GM12865 (cell line): ENCODE measurements at regions not wholly inside any gene's neighbourhood (a gene's known extent, or its start where the extent isn't known, plus 50 kb on each side); places are given as distances from the start of the nearest gene placed in this dataset.
"Not testable (repeated sequence)": the region's sequence is repeated elsewhere in the genome, so short reads cannot be mapped to it uniquely, and the experiment has no call there.

Experiments used
- DNase-seq: peaks from one replicate; pipeline ENCODE4 v3.0.0; 2010; ENCODE audit warnings: low read depth
- H3K4me3 ChIP-seq: 2 replicates; pipeline ENCODE4 v1.5.1; 2011; ENCODE audit warnings: mild to moderate bottlenecking, low read depth, low read length, control low read depth
- TF ChIP-seq, protein P1 (sequence below): IDR thresholded peaks from 2 replicates; pipeline ENCODE4 v1.5.1; 2011; ENCODE audit warnings: low read length, control low read depth, low read depth, inconsistent platforms; ENCODE audit not compliant: insufficient read depth; ENCODE audit errors: missing control alignments

DNA sequence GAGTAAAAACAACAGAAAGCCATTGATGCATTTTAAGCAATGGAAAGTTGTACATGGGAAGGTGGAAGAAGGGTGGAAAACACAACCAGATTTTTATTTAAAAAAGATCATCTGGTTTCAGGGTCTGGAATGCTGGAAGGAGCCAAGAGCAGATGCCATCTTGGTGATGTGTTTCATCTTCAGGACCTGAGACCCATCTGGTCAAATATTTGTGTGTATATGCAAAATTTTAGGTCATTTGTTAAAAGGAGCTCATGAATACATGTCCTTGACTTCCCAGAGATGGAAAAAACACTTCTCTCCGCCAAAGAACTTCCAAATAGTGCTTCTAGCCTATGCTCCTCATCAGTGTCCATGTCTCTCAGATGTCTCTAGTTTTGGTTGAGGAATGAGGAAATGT is 110.6 kb upstream of the GDNF start:
- H3K4me3 ChIP-seq, result no peak overlapping the region
- TF ChIP-seq, protein P1, sequence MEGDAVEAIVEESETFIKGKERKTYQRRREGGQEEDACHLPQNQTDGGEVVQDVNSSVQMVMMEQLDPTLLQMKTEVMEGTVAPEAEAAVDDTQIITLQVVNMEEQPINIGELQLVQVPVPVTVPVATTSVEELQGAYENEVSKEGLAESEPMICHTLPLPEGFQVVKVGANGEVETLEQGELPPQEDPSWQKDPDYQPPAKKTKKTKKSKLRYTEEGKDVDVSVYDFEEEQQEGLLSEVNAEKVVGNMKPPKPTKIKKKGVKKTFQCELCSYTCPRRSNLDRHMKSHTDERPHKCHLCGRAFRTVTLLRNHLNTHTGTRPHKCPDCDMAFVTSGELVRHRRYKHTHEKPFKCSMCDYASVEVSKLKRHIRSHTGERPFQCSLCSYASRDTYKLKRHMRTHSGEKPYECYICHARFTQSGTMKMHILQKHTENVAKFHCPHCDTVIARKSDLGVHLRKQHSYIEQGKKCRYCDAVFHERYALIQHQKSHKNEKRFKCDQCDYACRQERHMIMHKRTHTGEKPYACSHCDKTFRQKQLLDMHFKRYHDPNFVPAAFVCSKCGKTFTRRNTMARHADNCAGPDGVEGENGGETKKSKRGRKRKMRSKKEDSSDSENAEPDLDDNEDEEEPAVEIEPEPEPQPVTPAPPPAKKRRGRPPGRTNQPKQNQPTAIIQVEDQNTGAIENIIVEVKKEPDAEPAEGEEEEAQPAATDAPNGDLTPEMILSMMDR, result no peak
- no peak for DNase-seq

DNA sequence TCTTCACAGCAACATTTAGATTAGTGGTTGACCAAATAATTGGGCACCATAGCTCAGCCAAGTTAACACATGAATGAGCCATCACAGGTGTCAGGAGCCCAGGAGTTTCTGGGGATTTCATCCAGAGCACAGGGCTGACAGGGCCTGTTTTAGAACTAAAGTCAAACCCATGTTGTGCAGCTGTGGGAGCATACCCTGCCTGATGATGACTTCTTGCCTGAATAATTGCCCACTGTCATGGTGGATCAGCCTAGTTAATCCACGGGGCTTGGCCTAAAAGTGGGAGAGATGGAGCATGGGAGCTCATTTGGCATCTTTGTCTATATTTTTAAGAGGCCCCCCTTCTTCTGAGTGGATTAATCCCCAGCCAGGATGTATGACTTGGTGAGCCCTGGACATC is 105.6 kb upstream of the GDNF start:
- DNase-seq, result no peak
- TF ChIP-seq, protein P1, result no peak
- H3K4me3 ChIP-seq, result no peak overlapping the region

DNA sequence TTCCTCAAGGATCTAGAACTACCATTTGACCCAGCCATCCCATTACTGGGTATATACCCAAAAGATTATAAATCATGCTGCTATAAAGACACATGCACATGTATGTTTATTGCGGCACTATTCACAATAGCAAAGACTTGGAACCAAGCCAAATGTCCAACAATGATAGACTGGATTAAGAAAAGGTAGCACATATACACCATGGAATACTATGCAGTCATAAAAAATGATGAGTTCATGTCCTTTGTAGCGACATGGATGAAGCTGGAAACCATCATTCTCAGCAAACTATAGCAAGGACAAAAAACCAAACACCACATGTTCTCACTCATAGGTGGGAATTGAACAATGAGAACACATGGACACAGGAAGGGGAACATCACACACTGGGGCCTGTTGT is 103.3 kb upstream of the GDNF start:
- DNase-seq, H3K4me3 ChIP-seq: not testable (repeated sequence)

DNA sequence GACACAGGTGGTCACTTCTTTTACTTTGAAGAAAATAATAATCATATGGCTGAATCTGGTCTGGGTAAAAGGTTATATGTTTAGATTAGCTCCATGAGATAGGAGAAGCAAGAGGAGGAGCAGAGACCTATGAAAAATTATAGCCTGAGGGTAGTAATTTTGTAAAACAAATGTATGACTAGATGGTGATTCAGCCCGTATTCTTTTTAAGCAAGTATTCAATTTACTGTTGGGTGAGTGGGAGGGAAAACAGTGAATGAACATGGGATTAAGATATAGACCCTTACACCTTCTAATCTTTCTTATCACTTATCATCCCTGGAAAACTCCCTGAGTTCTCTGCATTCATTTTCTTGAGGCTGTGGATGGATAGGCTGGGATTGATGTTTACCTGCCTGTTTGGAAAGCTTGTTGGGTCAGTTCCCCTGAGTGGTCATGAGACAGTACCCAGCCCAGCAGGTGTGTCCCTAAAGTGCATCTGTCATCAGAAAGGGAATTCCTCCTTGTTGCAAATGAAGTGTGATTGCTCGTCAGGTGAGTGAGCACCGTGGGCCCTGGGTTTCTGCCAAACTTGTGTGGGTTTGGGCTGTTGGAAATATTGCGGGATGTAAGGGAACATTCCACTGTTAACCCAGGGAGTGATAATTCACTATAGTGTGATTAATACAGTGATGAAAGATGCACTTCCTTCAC is 101.2 kb upstream of the GDNF start:
- no peak overlapping the region for H3K4me3 ChIP-seq
- DNase-seq, result no peak
- TF ChIP-seq, protein P1, result no peak

DNA sequence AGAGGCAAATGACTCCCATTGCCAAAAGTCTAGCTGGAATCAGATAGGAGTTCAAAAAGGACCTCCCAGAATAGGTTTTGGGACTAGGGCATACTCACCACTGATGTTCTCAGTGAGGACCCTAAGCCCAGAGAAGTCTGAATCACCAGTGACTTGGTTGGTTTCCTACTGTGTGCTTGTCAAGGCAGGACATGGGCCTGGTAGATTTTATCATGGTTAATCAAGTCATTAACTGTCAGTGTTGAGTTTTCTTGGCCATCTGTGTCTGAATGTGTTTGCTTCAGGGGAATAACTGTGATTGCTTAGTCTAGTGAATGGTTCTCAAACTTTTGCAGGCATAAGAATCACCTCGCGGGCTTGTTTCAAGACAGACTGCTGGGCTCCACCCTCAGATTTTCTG is 99.0 kb upstream of the GDNF start:
- H3K4me3 ChIP-seq, result no peak overlapping the region
- no peak for DNase-seq
- TF ChIP-seq, protein P1, result no peak

DNA sequence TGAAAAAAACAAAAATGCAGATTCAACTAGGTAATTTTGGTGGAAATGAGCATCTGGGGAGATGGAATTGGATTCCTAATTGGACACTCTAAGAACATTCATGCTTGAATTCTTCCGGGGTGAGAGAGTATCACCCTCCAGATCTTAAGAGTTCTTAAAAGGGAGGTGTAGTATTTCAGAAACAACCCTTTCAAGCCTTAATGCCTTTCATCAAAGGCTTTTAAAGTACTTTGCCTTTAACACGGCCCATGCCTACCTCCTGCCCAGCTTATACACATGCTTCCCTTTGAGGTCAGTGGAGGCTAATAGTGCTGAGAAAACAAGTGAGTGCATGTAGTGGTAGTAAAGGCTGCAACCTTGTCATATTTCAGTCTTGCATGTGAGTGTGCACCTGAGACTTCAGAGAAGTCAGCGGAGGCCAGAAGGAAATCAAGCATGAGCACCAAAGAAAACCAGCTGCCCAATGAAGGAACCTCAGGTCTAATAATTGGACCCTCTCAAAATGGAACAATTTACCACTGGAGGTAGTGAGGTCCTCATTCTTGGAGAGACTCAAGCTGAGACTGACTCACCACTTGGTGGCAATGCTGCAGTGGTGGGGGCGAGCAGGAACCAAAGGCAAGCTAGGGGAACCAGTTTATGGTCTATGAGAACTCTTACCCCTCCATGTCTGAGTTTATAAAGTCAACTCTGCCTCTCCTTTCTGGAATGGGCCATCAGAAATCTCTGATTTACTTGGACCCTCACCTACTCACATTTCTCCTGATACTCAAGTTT is 98.4 kb upstream of the GDNF start:
- no peak for DNase-seq
- H3K4me3 ChIP-seq, result no peak overlapping the region
- TF ChIP-seq, protein P1, result no peak

DNA sequence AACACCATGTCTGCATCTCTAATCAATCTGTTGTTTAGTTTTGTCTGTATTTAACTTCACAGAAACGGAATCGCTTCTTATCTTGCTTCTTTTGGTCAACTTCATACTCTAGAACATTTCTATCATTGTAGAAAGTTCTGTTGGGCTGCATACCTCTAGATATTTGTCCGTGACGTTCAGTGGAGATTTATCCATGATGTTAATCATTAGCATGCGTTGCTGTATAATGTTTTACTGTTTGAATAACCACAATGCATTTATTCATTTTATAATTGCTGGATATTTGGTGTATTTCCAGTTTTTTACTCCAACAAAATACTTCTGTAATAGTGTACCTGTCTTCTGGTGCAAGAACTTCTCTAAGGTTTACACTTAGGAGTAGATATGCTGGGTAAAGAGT is 96.2 kb upstream of the GDNF start:
- no peak overlapping the region for H3K4me3 ChIP-seq
- DNase-seq, result no peak
- TF ChIP-seq, protein P1, result no peak
